GM21423 (cell line): ENCODE measurements at regions not wholly inside any gene's neighbourhood (a gene's known extent, or its start where the extent isn't known, plus 50 kb on each side); places are given as distances from the start of the nearest gene placed in this dataset.
"Not testable (repeated sequence)": the region's sequence is repeated elsewhere in the genome, so short reads cannot be mapped to it uniquely, and the experiment has no call there.

Experiments
- ATAC-seq: cut with Tn5 transposase; IDR thresholded peaks from one replicate; pipeline ENCODE4 v1.9.1; 2021; ENCODE audit warnings: mild to moderate bottlenecking, moderate library complexity; ENCODE audit not compliant: unreplicated experiment

DNA sequence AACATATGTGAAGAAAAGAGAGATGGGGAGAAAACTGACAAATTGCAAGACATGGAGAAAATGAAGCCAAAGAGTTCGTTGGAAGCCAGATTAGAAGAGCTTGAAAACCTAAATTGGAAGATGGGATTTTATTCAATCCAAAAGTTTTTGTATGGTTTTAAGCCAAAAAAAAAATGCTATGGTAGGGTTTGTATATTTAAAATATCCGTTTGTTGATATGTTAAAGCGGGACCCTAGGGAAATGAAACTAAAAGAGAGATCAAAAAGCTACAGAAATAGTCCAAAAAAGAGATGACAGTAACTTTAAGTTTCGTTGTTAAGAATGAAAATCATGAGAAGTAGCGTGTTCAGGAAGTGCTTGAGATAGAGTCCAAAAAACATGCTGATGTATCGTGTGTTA is 617.7 kb upstream of the ADGRL2 start:
- ATAC-seq, result no peak

DNA sequence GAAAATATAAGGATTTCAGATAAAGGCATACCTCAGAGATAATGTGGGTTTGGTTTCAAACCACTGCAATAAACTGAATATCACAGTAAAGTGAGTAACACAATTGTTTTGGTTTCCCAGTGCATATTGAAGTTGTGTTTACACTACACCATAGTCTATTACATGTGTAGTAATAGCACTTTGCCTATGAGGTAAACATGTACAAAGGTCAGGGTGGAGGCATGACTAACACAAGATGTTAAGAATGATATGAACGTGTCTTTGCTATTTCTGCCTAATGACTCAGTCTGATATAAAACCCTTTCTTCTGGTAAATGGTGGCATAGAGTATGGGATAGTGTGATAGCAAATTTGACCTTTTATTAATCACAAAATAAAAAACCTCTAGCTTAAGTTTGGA is 621.5 kb upstream of the ADGRL2 start:
- no peak for ATAC-seq

DNA sequence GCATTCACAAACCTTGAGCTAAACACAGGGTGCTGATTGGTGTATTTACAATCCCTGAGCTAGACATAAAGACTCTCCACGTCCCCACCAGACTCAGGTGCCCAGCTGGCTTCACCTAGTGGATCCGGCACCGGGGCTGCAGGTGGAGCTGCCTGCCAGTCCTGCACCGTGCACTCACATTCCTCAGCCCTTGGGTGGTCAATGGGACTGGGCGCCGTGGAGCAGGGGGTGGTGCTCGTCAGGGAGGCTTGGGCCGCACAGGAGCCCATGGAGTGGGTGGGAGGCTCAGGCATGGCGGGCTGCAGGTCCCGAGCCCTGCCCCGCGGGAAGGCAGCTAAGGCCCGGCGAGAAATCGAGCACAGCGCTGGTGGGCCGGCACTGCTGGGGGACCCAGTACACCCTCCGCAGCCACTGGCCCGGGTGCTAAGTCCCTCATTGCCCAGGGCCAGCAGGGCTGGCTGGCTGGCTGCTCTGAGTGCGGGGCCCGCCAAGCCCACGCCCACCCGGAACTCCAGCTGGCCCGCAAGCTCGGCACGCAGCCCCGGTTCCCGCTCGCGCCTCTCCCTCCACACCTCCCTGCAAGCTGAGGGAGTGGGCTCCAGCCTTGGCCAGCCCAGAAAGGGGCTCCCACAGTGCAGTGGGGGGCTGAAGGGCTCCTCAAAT is 622.2 kb upstream of the ADGRL2 start:
- ATAC-seq, result not testable (repeated sequence)

DNA sequence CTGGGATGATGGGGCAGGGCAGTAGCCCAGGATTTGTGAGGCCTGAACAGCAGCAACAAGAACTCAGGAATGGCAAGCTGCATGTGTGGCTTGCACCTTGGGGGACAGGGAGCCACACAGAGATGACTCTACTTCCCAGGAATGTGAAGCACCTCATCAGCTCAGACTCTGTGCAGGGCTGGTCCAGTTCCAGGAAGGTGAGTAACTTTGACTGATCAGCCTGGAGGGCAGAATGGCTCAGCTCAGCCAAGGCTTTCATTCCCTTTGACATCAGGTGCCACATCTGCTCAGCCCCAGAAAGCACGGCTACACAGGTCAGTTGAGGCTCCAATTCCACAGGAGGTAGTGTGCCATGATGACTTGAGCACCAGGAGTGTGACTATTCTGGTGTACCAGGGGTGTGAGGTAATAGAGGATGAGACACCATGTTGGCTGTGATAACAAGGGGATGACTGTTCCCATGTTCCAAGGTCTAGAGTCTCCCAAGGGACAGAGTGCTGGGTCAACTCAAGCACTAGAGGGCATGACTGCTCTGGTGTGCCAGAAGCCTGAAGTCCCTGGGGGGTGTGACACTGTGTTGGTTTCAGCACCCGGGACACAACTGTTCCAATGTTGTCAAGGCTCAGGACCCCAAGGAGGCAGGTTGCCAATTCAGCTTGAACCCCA is 625.8 kb upstream of the ADGRL2 start:
- ATAC-seq, result no peak

DNA sequence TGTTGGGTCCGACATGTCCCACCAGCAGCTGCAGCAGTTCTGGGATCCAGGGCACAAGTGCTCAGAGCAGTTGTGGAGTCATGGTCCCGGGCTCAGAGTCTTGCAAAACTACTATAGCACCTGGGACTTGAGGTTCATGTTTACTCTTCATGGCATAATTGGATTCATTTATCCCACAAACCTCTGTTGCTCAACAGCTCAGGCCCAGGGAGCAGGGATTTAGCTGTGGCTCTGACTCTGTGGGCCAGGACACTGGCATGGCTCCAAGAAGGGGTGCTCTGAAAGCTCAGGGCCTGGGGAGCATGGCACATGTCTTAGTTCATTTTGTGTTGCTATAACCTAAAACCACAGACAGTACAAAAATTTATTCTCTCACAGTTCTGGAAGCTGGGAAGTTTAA is 626.7 kb upstream of the ADGRL2 start:
- ATAC-seq, result no peak

DNA sequence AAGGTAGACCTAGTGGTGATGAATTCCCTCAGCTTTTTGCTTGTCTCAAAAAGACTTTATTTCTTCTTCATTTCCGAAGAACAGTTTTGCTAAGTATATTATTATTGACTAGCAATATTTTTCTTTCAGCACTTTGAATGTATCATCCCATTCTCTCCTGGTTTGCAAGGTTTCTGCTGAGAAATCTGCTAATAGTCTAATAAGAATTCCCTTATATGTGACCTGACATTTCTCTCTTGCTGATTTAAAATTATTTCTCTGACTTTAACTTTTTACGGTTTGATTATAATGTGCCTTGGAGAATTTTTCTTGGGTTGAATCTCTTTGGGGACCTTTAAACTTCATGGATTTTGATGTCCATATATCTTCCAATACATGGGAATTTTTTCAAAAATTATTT is 628.3 kb upstream of the ADGRL2 start:
- no peak for ATAC-seq

DNA sequence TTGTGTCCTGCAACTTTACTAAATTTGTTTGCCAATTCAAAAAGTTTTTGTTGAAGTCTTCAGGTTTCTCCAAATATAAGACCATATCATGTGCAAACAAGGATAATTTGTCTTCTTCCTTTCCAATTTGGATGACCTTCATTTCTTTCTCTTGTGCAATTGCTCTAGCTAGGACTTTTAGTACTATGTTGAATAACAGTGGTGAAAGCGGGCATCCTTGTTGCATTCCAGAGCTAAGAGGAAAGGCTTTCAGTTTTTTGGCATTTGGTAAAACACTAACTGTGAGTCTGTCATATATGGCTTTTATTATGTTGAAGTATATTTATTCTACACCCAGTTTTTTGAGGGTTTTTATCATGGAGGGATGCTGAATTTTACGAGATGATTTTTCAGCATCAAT is 630.0 kb upstream of the ADGRL2 start:
- ATAC-seq, result no peak

DNA sequence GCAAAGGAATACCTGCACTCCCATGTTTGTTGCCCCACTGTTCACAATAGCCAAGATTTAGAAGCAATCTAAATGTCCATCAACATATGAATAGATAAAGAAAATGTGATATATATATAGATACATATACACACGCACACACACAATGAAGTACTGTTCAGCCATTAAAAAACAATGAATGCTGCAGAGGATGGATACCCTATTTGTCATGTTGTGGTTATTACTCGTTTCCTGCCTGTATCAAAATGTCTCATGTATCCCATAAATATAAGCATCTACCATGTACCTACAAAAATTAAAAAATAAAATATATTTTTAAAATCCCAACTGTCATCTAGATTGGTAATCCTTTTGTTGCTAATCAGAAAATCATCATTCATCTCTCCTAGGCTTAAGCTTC is 634.8 kb upstream of the ADGRL2 start:
- ATAC-seq, result no peak

DNA sequence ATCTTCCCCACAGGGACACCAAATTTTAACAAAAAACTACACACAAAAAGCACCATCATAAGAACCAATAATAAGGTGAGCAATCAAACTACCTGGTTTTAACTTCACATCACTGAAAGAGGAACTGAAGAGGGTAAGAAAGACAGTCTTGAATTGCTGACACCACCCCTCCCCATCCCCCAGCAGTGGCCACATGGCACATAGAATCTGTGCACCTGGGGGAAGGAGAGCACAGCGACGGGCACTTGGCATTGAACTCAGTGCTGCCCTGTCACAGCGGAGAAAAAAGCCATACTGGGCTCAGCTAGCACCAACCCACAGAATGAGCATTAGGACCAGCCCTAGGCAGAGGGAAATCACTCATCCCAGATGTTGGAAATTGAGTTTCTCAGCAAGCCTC is 640.0 kb upstream of the ADGRL2 start:
- ATAC-seq, result no peak

DNA sequence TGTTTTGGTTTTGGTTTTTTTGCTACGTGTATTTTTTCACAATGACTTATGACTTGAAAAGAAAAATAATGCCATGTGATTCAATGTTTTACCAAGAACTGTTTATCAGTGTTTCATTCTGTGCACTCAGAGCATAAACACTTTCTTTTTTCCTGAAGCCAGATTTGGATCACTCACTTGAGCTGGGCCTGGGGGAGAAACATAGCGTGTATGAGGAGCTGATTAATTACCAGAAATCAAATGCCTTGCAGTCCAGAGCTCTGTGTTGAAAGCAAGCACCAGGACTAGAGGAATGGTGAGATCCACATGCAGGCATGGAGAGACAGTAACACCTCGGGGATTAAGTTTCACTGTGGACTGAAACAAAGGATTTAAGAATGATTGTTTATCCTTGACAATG is 642.1 kb upstream of the ADGRL2 start:
- no peak for ATAC-seq

DNA sequence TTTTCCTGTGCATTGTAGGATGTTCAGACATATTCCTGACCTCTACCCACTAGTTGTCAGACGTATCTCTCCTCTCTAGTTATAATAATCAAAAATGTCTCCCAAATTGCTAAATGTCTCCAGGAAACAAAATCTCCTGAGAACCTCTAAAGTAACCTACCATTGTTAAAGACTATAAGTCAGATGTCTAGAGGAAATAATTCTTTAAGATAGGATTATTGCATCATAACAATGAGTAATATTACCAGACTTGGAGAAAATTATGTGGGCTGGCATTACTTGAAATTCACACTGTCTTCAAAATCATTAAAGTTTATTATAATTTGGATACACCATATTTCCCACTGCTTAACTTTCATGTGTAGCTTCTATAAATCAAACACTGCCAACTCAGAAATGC is 643.0 kb upstream of the ADGRL2 start:
- ATAC-seq, result no peak

DNA sequence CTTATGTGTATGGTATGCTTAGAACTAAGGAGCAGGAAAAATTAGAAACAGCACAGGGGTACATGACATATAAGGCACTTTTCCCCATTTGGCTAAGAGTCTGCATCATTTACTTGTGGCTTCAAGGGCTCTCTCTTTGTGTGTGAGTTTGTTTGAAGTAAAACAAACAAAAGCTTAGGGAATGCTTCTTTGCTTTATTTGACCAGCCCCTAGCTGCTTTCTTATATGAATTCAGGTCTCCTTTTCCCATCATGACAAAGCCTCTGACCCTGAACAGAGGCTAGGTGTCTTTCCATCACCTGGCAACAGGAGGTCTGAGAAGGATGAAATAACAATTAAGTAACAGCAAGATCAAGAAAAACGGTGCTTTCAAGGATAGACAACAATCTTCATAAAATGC is 643.8 kb upstream of the ADGRL2 start:
- no peak for ATAC-seq

DNA sequence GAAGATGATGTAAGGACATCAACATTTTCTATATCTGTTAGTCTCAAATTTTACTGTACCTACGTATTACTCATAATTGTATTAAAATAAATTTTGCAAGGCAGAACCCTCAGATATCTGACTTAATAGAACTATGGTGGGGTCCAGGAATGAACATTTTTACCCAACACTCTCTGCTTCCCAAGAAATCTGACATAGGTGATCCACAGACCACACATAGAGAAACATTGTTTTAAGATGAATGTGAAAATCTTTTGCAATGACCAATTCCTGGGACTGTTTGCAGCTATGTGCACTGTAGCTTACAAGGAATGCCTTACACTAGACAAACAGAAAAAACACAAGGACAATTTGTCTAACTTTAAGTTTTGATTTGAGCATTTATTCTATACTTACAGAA is 645.6 kb upstream of the ADGRL2 start:
- no peak for ATAC-seq

DNA sequence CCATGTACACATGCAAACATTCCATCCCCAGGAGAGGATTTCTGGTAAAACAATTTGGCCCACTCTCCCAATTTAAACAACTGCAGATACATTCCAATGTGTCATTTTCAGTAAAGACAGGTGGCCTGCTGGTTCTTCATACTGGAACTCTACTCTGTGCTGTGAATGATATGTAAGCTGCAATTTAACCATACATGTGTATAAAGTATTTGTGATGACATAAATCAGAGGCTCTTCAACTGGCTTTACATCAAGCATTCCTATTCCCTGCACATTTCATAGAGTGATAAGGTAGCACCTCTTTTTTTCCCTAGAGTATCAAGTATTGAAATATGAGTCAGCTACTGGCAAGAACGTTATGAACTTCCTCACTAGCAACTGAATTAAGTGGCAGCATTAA is 649.5 kb upstream of the ADGRL2 start:
- no peak for ATAC-seq

DNA sequence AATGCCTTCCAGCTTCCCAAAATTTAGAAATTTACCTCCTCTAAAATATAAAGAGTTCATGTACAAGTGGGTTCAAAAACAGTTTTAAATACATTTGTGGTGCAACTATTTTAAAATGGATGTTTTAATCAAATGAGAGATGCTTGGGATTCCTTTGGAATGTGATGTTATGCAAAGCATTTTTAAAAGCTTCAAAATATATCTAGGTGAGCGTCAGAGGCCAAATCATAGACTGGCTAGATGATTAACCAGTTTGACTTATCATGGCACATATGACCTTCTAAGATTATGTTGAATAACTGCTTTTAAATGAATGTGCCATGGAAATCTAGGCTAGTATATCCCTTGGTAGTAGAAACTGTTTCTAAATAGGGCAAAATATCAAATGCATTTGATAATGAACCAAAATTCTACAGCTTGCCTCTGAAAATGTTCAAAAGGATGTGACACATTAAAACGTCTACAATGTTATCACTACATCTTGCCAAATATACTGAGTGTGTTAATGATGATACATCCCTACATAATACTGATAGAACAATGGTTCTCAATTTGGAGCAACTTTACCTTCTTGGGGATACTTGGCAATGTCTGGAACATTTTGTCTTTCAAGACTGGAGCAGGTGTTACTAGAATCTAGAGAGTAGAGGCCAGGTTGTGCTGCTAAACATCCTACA is 650.9 kb upstream of the ADGRL2 start:
- ATAC-seq, result no peak

DNA sequence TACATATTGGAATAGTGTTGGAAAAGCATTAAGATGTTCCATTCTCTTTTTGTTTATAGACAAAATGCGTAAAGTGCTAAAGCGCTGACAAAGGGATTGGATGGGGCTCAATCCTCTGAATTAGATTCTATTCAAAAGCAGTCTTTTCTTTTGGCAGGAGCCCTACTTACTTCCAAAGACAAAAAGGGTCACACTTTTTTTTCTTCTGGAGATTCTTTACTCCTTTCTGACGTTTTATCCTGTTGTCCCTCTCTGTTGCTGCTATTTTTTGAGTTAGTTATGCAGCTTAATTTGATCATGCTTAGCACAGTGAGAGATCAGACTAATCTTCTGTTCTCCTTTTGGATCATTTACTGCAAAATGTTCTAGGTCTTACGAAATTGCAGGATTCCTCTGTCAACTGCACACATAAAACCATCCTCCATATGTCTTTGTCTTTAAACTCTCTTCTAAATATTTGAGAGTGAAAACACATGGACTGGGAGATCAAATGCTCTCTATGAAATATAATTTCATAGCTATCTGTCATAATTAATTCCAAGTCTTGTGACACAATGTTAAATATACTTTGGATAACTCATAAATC is 656.4 kb upstream of the ADGRL2 start:
- no peak for ATAC-seq

DNA sequence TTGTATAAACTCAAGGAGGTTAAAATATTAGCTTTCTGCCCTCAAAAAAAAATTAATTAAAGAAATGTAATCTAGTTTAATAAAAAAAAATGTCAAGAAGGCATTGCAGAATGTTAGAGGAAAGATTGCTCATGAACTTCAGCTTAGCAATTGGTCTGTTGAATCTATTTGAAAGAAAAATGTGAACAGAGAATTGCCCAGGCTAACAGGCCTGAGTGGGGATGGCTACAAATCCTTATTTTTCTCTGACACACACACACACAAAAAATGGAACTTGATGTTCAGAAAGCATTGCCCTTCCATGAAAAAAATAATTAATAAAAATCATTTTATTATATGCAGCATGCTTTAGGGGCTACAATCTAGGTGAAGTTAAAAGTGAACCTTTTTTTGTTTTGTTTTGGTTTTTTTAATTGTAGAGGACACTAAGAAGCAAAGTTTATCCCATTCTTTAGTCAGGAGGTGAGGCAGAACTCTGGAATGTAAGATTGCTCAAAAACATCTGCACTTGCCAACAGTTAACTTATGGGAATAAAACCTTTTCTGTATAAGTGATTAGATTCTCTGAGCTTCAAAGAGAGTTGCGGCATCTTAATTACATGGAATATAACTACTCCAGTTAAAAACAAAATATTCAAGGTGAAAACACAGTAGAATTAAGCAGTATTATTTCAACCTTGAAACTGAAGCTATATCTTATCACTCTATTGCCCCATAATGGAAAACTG is 658.5 kb upstream of the ADGRL2 start:
- no peak for ATAC-seq

DNA sequence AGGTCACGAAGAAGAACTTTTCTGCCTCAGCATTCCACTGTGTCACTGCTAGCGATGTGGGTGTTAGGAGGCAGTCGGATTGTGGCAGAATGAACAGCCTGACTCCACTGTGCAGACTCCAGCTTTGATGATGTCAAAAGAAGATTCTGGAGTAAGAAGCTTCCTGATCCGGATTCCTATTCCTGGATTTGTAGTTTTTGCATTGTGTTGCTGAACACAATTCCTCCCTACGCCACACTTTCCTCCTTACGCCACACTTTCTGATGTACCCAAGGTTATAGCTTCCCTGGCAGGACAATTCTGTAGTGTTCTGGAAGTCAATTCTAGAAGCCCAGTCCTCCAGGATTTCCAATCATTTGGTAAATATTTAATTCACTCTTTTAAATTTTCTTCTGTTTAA is 665.2 kb upstream of the ADGRL2 start:
- no peak for ATAC-seq

DNA sequence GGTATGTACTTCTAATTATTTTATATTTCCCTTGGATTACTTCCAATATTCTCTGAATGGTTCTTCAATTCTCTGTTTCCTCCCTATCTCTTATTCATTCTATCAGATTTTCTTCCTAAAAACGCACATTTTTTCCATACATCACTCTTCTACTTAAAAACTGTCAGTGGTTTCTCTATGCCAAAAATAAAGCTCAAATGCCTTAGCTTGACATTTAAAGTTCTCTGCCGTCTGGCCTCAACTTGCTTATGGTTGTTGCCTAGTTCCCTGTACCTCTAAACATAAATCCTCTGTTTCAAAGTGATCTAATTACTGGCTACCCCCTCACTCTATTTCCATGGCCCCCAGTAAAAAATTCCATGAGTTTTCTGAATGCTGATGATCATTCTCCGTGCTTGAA is 671.0 kb upstream of the ADGRL2 start:
- no peak for ATAC-seq

DNA sequence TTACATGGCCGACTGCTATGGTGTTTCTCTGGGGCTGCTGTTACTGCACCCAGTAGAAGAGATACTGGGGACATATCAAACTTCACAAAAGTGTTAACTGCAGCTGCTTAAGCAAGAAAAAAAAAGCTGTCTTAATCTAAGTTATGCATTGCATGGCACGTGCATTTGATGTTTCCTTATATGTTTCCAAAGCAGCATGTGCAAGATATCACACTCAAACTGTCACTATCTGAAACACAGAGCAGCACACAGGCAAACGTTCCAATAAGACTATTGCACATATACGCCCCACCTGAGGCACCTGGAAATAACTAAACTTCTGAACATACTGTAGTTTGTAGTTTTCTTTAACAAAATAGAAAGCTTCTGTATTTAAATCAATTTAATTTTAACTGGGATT is 671.4 kb upstream of the ADGRL2 start:
- ATAC-seq, result no peak

DNA sequence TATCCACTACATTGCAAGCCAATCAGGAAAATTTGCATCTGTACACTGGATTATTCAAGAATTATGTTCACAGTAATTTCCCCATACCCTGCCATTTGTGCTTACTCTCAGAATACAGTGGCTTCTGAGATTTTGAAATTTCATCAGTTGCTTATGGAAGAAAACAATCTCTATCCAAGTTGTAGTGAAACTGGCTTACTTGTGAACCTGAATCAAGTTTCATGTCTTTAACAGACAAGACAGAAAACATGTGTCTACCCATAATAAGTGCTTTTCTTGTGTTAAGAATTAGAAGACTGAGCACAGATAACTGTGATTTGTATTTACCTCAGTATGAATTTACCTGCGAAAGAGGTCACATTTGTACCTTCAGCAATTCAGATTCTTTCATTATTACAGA is 672.7 kb upstream of the ADGRL2 start:
- no peak for ATAC-seq
